Smooth muscle cell (in vitro differentiated cells): ENCODE measurements at regions not wholly inside any gene's neighbourhood (a gene's known extent, or its start where the extent isn't known, plus 50 kb on each side); places are given as distances from the start of the nearest gene placed in this dataset.

Experiments
- DNase-seq: peaks from one replicate; lab custom pipeline; 2025; ENCODE audit not compliant: unreplicated experiment; lab: John Stamatoyannopoulos, UW
- H2AFZ ChIP-seq: fragments of 200-600 bp; sonication (generic); 2 replicates; pipeline ENCODE4 v1.6.0; 2016; ENCODE audit warnings: antibody characterized with exemption, low read depth, mild to moderate bottlenecking
- H3F3A ChIP-seq: fragments of 200-600 bp; sonication (generic); 2 replicates; pipeline ENCODE4 v1.6.0; 2017; ENCODE audit warnings: antibody characterized with exemption, low read depth
- H3K27ac ChIP-seq: fragments of 200-600 bp; sonication (generic); 2 replicates; pipeline ENCODE4 v1.5.1; 2016; ENCODE audit warnings: low read depth, mild to moderate bottlenecking
- H3K27me3 ChIP-seq: fragments of 200-600 bp; sonication (generic); 2 replicates; pipeline ENCODE4 v1.6.1; 2016; ENCODE audit warnings: low read depth, mild to moderate bottlenecking
- H3K36me3 ChIP-seq: fragments of 200-600 bp; sonication (generic); 2 replicates; pipeline ENCODE4 v1.5.1; 2016; ENCODE audit warnings: low read depth
- H3K4me1 ChIP-seq: fragments of 200-600 bp; sonication (generic); 2 replicates; pipeline ENCODE4 v1.5.1; 2016; ENCODE audit warnings: low read depth
- H3K4me2 ChIP-seq: fragments of 200-600 bp; sonication (generic); 2 replicates; pipeline ENCODE4 v1.6.0; 2016; ENCODE audit warnings: mild to moderate bottlenecking
- H3K4me3 ChIP-seq: fragments of 200-600 bp; sonication (generic); 2 replicates; pipeline ENCODE4 v1.5.1; 2016; ENCODE audit warnings: mild to moderate bottlenecking
- H3K79me2 ChIP-seq: fragments of 200-600 bp; sonication (generic); 2 replicates; pipeline ENCODE4 v1.6.0; 2016; ENCODE audit warnings: low read depth, mild to moderate bottlenecking
- H3K9ac ChIP-seq: fragments of 200-600 bp; sonication (generic); 2 replicates; pipeline ENCODE4 v1.6.0; 2016; ENCODE audit warnings: low read depth
- H3K9me3 ChIP-seq: fragments of 200-600 bp; sonication (generic); replicated peaks from 2 replicates; pipeline ENCODE4 v1.5.1; 2016; ENCODE audit warnings: low read depth
- H4K20me1 ChIP-seq: fragments of 200-600 bp; sonication (generic); 2 replicates; pipeline ENCODE4 v1.6.0; 2016; ENCODE audit warnings: low read depth
- CTCF ChIP-seq: fragments of 200-600 bp; sonication (generic); IDR thresholded peaks from 2 replicates; pipeline ENCODE4 v1.5.1; 2017; ENCODE audit warnings: borderline replicate concordance, mild to moderate bottlenecking, antibody characterized with exemption; ENCODE audit not compliant: insufficient read depth, poor library complexity, severe bottlenecking
- WGBS: methylation state at CpG from one replicate; pipeline ENCODE4 v1.1.7; 2016; ENCODE audit warnings: low lambda C conversion rate; 5-methylcytosine and 5-hydroxymethylcytosine counted together

GRCh38 chr11:121917482-121917881, 198.5 kb downstream of the BLID start:
- Histone ChIP-seq H3K4me1 (no peaks in the 10 kb centered on the region), H2AFZ (no peak overlapping the region), H3K27me3 (no peaks in the 10 kb centered on the region), H3K4me3 (no peak overlapping the region), H3K79me2 (no peaks in the 10 kb centered on the region), H3K9me3 (no peaks in the 10 kb centered on the region), H3K36me3 (no peaks in the 10 kb centered on the region), H3K4me2 (no peak overlapping the region), H3K27ac (no peak overlapping the region), H4K20me1 (no peaks in the 10 kb centered on the region), H3K9ac (no peak overlapping the region), H3F3A (no peaks in the 10 kb centered on the region)
- no peak for DNase-seq
- TF ChIP-seq CTCF: no peak
- WGBS: 80% methylated on average over 1 of the region's 1 CpG

- no peak for DNase-seq
- Histone ChIP-seq H3K4me2 (no peak overlapping the region), H3K4me1 (no peaks in the 10 kb centered on the region), H3K4me3 (no peak overlapping the region), H3K36me3 (no peaks in the 10 kb centered on the region), H3K27me3 (no peaks in the 10 kb centered on the region), H3K9ac (no peak overlapping the region), H3K9me3 (no peaks in the 10 kb centered on the region), H3K27ac (no peak overlapping the region), H3F3A (no peaks in the 10 kb centered on the region), H2AFZ (no peak overlapping the region), H3K79me2 (no peaks in the 10 kb centered on the region), H4K20me1 (no peaks in the 10 kb centered on the region)
- TF ChIP-seq CTCF: no peak
- WGBS: 92% methylated on average over 2 of the region's 2 CpGs
Measured at GRCh38 chr11:121914508-121915059, 201.4 kb downstream of the BLID start.

GRCh38 chr11:121909596-121909995, 206.4 kb downstream of the BLID start:
- Histone ChIP-seq H3K27me3 (no peaks in the 10 kb centered on the region), H2AFZ (no peak overlapping the region), H3K4me3 (no peak overlapping the region), H3K9me3 (no peaks in the 10 kb centered on the region), H4K20me1 (no peaks in the 10 kb centered on the region), H3K4me2 (no peak overlapping the region), H3F3A (no peaks in the 10 kb centered on the region), H3K9ac (no peak overlapping the region), H3K27ac (no peak overlapping the region), H3K36me3 (no peaks in the 10 kb centered on the region), H3K4me1 (no peaks in the 10 kb centered on the region), H3K79me2 (no peaks in the 10 kb centered on the region)
- 84% methylated on average over 2 of the region's 2 CpGs for WGBS
- DNase-seq: no peak
- no peak for TF ChIP-seq CTCF

- no peaks in the 10 kb centered on the region for H3K36me3 ChIP-seq
Measured at GRCh38 chr11:121907379-121907778, 208.6 kb downstream of the BLID start.

More at GRCh38 chr11:121907379-121907778, 208.6 kb downstream of the BLID start:
- H3K27ac ChIP-seq: no peak overlapping the region
- no peaks in the 10 kb centered on the region for H3K4me1 ChIP-seq
- H3K4me3 ChIP-seq: no peak overlapping the region
- H3K4me2 ChIP-seq: no peak overlapping the region
- DNase-seq: no peak
- no peaks in the 10 kb centered on the region for H3F3A ChIP-seq
- H4K20me1 ChIP-seq: no peaks in the 10 kb centered on the region
- no peaks in the 10 kb centered on the region for H3K9me3 ChIP-seq
- WGBS: 100% methylated on average over 2 of the region's 2 CpGs
- no peak overlapping the region for H2AFZ ChIP-seq
- no peak for TF ChIP-seq CTCF
- H3K27me3 ChIP-seq: no peaks in the 10 kb centered on the region
- H3K79me2 ChIP-seq: no peaks in the 10 kb centered on the region
- H3K9ac ChIP-seq: no peak overlapping the region
